Neural progenitor cell (in vitro differentiated cells): ENCODE measurements at regions not wholly inside any gene's neighbourhood (a gene's known extent, or its start where the extent isn't known, plus 50 kb on each side); places are given as distances from the start of the nearest gene placed in this dataset.

Experiments
- DNase-seq: peaks from one replicate; pipeline ENCODE4 v3.0.0-alpha.2; 2016; ENCODE audit warnings: low spot score
- H2AFZ ChIP-seq: fragments of 200-600 bp; sonication (generic); replicated peaks from 2 replicates; pipeline ENCODE4 v1.6.1; 2016; ENCODE audit warnings: antibody characterized with exemption
- H3F3A ChIP-seq: fragments of 200-600 bp; sonication (generic); 2 replicates; pipeline ENCODE4 v1.6.1; 2016; ENCODE audit warnings: antibody characterized with exemption, low read depth
- H3K27ac ChIP-seq: fragments of 200-600 bp; sonication (generic); 2 replicates; pipeline ENCODE4 v1.5.1; 2016; ENCODE audit warnings: mild to moderate bottlenecking
- H3K27me3 ChIP-seq: fragments of 200-600 bp; sonication (generic); 2 replicates; pipeline ENCODE4 v1.6.1; 2016; ENCODE audit warnings: mild to moderate bottlenecking, moderate library complexity
- H3K36me3 ChIP-seq: fragments of 200-600 bp; sonication (generic); 2 replicates; pipeline ENCODE4 v1.5.1; 2016
- H3K4me1 ChIP-seq: fragments of 200-600 bp; sonication (generic); 2 replicates; pipeline ENCODE4 v1.6.1; 2016; ENCODE audit warnings: mixed run types
- H3K4me2 ChIP-seq: fragments of 200-600 bp; sonication (generic); 2 replicates; pipeline ENCODE4 v1.6.1; 2016
- H3K4me3 ChIP-seq: fragments of 200-600 bp; sonication (generic); 2 replicates; pipeline ENCODE4 v1.5.1; 2016
- H3K79me2 ChIP-seq: fragments of 200-600 bp; sonication (generic); 2 replicates; pipeline ENCODE4 v1.6.1; 2016; ENCODE audit warnings: low read depth
- H3K9ac ChIP-seq: fragments of 200-600 bp; sonication (generic); 2 replicates; pipeline ENCODE4 v1.6.1; 2016
- H3K9me3 ChIP-seq: fragments of 200-600 bp; sonication (generic); 2 replicates; pipeline ENCODE4 v1.5.1; 2016; ENCODE audit warnings: low read depth
- H4K20me1 ChIP-seq: fragments of 200-600 bp; sonication (generic); 2 replicates; pipeline ENCODE4 v1.6.1; 2016; ENCODE audit warnings: low read depth
- H3K27ac Mint-ChIP-seq: 3 replicates; pipeline ENCODE4 v1.8.0; 2021; ENCODE audit warnings: mixed read lengths
- H3K27me3 Mint-ChIP-seq: 2 replicates; pipeline ENCODE4 v1.8.0; 2022; ENCODE audit warnings: low read depth, mild to moderate bottlenecking, inconsistent platforms, moderate library complexity, mixed read lengths; ENCODE audit not compliant: insufficient read depth
- H3K36me3 Mint-ChIP-seq: 3 replicates; pipeline ENCODE4 v1.8.0; 2021; ENCODE audit warnings: mixed read lengths
- H3K4me1 Mint-ChIP-seq: 3 replicates; pipeline ENCODE4 v1.8.0; 2021; ENCODE audit warnings: mixed read lengths
- H3K4me3 Mint-ChIP-seq: 3 replicates; pipeline ENCODE4 v1.8.0; 2021; ENCODE audit warnings: mild to moderate bottlenecking, moderate library complexity, mixed read lengths
- H3K9me3 Mint-ChIP-seq: 3 replicates; pipeline ENCODE4 v1.8.0; 2020; ENCODE audit warnings: mixed read lengths
- CTCF ChIP-seq: fragments of 200-600 bp; sonication (generic); IDR thresholded peaks from 2 replicates; pipeline ENCODE4 v1.5.1; 2017; ENCODE audit warnings: antibody characterized with exemption, mild to moderate bottlenecking
- EZH2 ChIP-seq: fragments of 200-600 bp; sonication (generic); IDR thresholded peaks from 2 replicates; pipeline ENCODE4 v1.6.1; 2017; ENCODE audit warnings: antibody characterized with exemption, mild to moderate bottlenecking, moderate library complexity
- EZH2phosphoT487 ChIP-seq: fragments of 200-600 bp; sonication (generic); IDR thresholded peaks from 2 replicates; pipeline ENCODE4 v1.6.1; 2017; ENCODE audit warnings: antibody characterized with exemption

- H4K20me1 ChIP-seq: no peaks in the 10 kb centered on the region
- no peaks in the 10 kb centered on the region for H3F3A ChIP-seq
- Mint-ChIP-seq H3K4me1 (peaks cover 15% of the 10 kb centered on the region), H3K4me3 (no peak overlapping the region), H3K36me3 (no peaks in the 10 kb centered on the region), H3K9me3 (no peaks in the 10 kb centered on the region), H3K27ac (no peak overlapping the region), H3K27me3 (peaks cover 2% of the 10 kb centered on the region)
- H3K4me3 ChIP-seq: no peak overlapping the region
- no peak overlapping the region for H3K4me2 ChIP-seq
- DNase-seq: no peak
- no peaks in the 10 kb centered on the region for H3K79me2 ChIP-seq
- TF ChIP-seq EZH2phosphoT487 (no peak), CTCF (peak; percentile 35), EZH2 (no peak)
- H3K27me3 ChIP-seq: no peaks in the 10 kb centered on the region
- H3K9ac ChIP-seq: no peak overlapping the region
- H3K27ac ChIP-seq: no peak overlapping the region
- no peaks in the 10 kb centered on the region for H3K36me3 ChIP-seq
- H2AFZ ChIP-seq: peak overlapping the region; percentile 15
- no peaks in the 10 kb centered on the region for H3K9me3 ChIP-seq
- H3K4me1 ChIP-seq: no peaks in the 10 kb centered on the region
These were observed 545.4 kb downstream of the SUCLA2 start for GRCh38 chr13:47455626-47456025.

- H3K4me3 Mint-ChIP-seq: no peak overlapping the region
- DNase-seq: no peak
- no peaks in the 10 kb centered on the region for H3K36me3 Mint-ChIP-seq
- peaks cover 2% of the 10 kb centered on the region for H3K27me3 Mint-ChIP-seq
- TF ChIP-seq CTCF (no peak), EZH2 (no peak), EZH2phosphoT487 (no peak)
- H3F3A ChIP-seq: no peaks in the 10 kb centered on the region
- no peaks in the 10 kb centered on the region for H4K20me1 ChIP-seq
- H2AFZ ChIP-seq: peak overlapping the region; percentile 15
- no peak overlapping the region for H3K27ac Mint-ChIP-seq
- H3K9me3 Mint-ChIP-seq: no peaks in the 10 kb centered on the region
- no peaks in the 10 kb centered on the region for H3K9me3 ChIP-seq
- H3K4me1 Mint-ChIP-seq: peaks cover 14% of the 10 kb centered on the region
- no peak overlapping the region for H3K9ac ChIP-seq
- no peaks in the 10 kb centered on the region for H3K4me1 ChIP-seq
- H3K4me3 ChIP-seq: no peak overlapping the region
- no peaks in the 10 kb centered on the region for H3K27me3 ChIP-seq
- H3K27ac ChIP-seq: no peak overlapping the region
- no peaks in the 10 kb centered on the region for H3K79me2 ChIP-seq
- no peak overlapping the region for H3K4me2 ChIP-seq
- no peaks in the 10 kb centered on the region for H3K36me3 ChIP-seq
These were observed 546.1 kb downstream of the SUCLA2 start for GRCh38 chr13:47454986-47455385.

GRCh38 chr13:47437406-47437805 lies 540.6 kb upstream of the HTR2A start:
- no peak overlapping the region for H3K4me3 Mint-ChIP-seq
- H3K4me1 Mint-ChIP-seq: no peaks in the 10 kb centered on the region
- no peak overlapping the region for H3K27ac ChIP-seq
- no peaks in the 10 kb centered on the region for H3K4me1 ChIP-seq
- DNase-seq: no peak
- no peak overlapping the region for H2AFZ ChIP-seq
- H3K79me2 ChIP-seq: no peaks in the 10 kb centered on the region
- no peaks in the 10 kb centered on the region for H3K27me3 ChIP-seq
- H3K27me3 Mint-ChIP-seq: no peaks in the 10 kb centered on the region
- H3K9me3 Mint-ChIP-seq: peaks cover 2% of the 10 kb centered on the region
- H4K20me1 ChIP-seq: no peaks in the 10 kb centered on the region
- TF ChIP-seq CTCF: no peak
- TF ChIP-seq EZH2phosphoT487: no peak
- TF ChIP-seq EZH2: no peak
- H3K9me3 ChIP-seq: no peaks in the 10 kb centered on the region
- H3K4me2 ChIP-seq: no peak overlapping the region
- H3K27ac Mint-ChIP-seq: no peak overlapping the region
- no peak overlapping the region for H3K4me3 ChIP-seq
- no peaks in the 10 kb centered on the region for H3K36me3 Mint-ChIP-seq
- H3K9ac ChIP-seq: no peak overlapping the region
- no peaks in the 10 kb centered on the region for H3F3A ChIP-seq
- H3K36me3 ChIP-seq: no peaks in the 10 kb centered on the region
